Panc1 (cell line): ENCODE measurements at regions not wholly inside any gene's neighbourhood (a gene's known extent, or its start where the extent isn't known, plus 50 kb on each side); places are given as distances from the start of the nearest gene placed in this dataset.

Source experiments
- POLR2AphosphoS5 ChIP-seq: IDR thresholded peaks from 2 replicates; pipeline ENCODE4 v1.6.1; 2012; ENCODE audit warnings: mild to moderate bottlenecking, low read depth, low read length, moderate library complexity
- TCF7L2 ChIP-seq: IDR thresholded peaks from 2 replicates; pipeline ENCODE4 v1.6.1; 2011; ENCODE audit warnings: mild to moderate bottlenecking, low read depth, low read length, inconsistent platforms
- TF ChIP-seq, protein P1 (sequence below): fragments of 450-650 bp; IDR thresholded peaks from 2 replicates; pipeline ENCODE4 v1.5.1; 2017; ENCODE audit warnings: mild to moderate bottlenecking
- TF ChIP-seq, protein P2 (sequence below), 2 experiments: IDR thresholded peaks; 2 replicates each; pipeline ENCODE4 v1.6.1; 2011 to 2012; ENCODE audit warnings: low read depth in 2 of 2, control low read depth in 1 of 2, low read length in 1 of 2, mild to moderate bottlenecking in 1 of 2, moderate library complexity in 1 of 2; ENCODE audit not compliant: insufficient read depth in 1 of 2

DNA sequence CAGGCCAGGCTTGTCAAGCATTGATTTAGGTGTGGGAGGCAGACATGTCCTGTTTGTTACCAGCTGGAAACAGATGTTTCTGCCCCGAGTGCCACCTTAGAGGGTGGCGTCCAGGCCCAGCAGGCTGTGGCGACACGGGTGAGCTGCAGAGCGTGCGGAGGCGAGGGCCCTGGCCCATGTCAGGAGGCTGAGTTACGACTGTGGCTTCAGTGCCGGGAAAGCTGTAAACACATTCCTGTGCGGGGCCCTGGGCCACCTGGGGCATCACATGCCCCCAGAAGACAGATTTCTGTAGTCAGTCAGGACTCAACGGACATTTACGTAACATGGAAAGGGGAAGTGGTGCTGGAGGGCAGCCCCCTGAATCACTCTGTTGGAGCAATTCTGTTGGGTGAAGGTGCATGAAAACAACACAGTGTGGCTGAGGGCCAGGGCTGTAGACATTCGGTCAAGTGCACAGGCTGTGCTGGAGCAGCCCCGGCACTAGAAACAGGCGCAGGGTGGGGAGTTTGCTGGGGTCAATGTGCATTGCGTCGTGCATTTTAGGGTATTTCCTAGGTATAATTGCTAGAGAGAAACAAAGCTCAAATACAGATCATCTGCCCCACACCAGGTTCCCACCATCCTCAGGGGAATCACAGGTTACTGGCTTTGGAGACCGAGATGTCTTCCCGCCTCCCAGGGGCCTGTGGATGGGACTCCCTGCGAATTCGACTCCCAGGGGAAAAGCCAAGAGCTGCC lies 291.8 kb downstream of the TMEM121 start:
- TF ChIP-seq, protein P1, sequence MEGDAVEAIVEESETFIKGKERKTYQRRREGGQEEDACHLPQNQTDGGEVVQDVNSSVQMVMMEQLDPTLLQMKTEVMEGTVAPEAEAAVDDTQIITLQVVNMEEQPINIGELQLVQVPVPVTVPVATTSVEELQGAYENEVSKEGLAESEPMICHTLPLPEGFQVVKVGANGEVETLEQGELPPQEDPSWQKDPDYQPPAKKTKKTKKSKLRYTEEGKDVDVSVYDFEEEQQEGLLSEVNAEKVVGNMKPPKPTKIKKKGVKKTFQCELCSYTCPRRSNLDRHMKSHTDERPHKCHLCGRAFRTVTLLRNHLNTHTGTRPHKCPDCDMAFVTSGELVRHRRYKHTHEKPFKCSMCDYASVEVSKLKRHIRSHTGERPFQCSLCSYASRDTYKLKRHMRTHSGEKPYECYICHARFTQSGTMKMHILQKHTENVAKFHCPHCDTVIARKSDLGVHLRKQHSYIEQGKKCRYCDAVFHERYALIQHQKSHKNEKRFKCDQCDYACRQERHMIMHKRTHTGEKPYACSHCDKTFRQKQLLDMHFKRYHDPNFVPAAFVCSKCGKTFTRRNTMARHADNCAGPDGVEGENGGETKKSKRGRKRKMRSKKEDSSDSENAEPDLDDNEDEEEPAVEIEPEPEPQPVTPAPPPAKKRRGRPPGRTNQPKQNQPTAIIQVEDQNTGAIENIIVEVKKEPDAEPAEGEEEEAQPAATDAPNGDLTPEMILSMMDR = no peak
- TF ChIP-seq POLR2AphosphoS5 = no peak
- TF ChIP-seq, protein P2, sequence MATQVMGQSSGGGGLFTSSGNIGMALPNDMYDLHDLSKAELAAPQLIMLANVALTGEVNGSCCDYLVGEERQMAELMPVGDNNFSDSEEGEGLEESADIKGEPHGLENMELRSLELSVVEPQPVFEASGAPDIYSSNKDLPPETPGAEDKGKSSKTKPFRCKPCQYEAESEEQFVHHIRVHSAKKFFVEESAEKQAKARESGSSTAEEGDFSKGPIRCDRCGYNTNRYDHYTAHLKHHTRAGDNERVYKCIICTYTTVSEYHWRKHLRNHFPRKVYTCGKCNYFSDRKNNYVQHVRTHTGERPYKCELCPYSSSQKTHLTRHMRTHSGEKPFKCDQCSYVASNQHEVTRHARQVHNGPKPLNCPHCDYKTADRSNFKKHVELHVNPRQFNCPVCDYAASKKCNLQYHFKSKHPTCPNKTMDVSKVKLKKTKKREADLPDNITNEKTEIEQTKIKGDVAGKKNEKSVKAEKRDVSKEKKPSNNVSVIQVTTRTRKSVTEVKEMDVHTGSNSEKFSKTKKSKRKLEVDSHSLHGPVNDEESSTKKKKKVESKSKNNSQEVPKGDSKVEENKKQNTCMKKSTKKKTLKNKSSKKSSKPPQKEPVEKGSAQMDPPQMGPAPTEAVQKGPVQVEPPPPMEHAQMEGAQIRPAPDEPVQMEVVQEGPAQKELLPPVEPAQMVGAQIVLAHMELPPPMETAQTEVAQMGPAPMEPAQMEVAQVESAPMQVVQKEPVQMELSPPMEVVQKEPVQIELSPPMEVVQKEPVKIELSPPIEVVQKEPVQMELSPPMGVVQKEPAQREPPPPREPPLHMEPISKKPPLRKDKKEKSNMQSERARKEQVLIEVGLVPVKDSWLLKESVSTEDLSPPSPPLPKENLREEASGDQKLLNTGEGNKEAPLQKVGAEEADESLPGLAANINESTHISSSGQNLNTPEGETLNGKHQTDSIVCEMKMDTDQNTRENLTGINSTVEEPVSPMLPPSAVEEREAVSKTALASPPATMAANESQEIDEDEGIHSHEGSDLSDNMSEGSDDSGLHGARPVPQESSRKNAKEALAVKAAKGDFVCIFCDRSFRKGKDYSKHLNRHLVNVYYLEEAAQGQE (IDR thresholded peaks at IDR 0.05; ENCODE audit: insufficient read depth in 1 of 2, low read depth in 2 of 2, low read length in 1 of 2) = no peak
- no peak for TF ChIP-seq TCF7L2
